CD4-positive, alpha-beta memory T cell (primary cell): ENCODE measurements at regions not wholly inside any gene's neighbourhood (a gene's known extent, or its start where the extent isn't known, plus 50 kb on each side); places are given as distances from the start of the nearest gene placed in this dataset.
A peak's percentile ranks its signal among the peaks of the same experiment; 100 is the strongest.

ENCODE experiments used
- CTCF ChIA-PET: fragments of 350-600 bp; sonication (Branson Sonifier 250); formaldehyde crosslinking; loops from one replicate; lab custom pipeline; 2021; ENCODE audit warnings: inconsistent platforms; ENCODE audit not compliant: partially characterized antibody; lab: Charles Lee
- POLR2A ChIA-PET: fragments of 350-600 bp; sonication (Branson Sonifier 250); formaldehyde crosslinking; loops from one replicate; lab custom pipeline; 2021; ENCODE audit not compliant: partially characterized antibody; lab: Charles Lee
- DNase-seq, 5 donors: peaks; one replicate each; pipeline versions ENCODE4 v3.0.0 to v3.0.0-alpha.2; 2020 to 2022; ENCODE audit warnings: mixed read lengths in 1 of 5
- H3K27ac ChIP-seq: one replicate; pipeline ENCODE4 v1.7.0; 2013; ENCODE audit warnings: low read depth, low read length
- H3K27me3 ChIP-seq: 2 replicates; pipeline ENCODE4 v1.7.0; 2013; ENCODE audit warnings: mild to moderate bottlenecking, low read length, moderate library complexity; ENCODE audit not compliant: insufficient read depth
- H3K36me3 ChIP-seq: 2 replicates; pipeline ENCODE4 v1.7.0; 2013; ENCODE audit warnings: mild to moderate bottlenecking, low read length, moderate library complexity; ENCODE audit not compliant: insufficient read depth
- H3K4me1 ChIP-seq: 2 replicates; pipeline ENCODE4 v1.7.0; 2013; ENCODE audit warnings: mild to moderate bottlenecking, low read length, moderate library complexity; ENCODE audit not compliant: insufficient read depth
- H3K4me3 ChIP-seq, 2 donors: one replicate each; pipeline ENCODE4 v1.7.0; 2013; ENCODE audit warnings: low read length in 2 of 2, mild to moderate bottlenecking in 1 of 2
- H3K9me3 ChIP-seq, 2 donors: one replicate each; pipeline ENCODE4 v1.7.0; 2013; ENCODE audit warnings: low read length in 2 of 2, control low read depth in 1 of 2; ENCODE audit not compliant: control insufficient read depth in 1 of 2
- H3K27ac Mint-ChIP-seq, 7 donors: one replicate each; pipeline ENCODE4 v1.8.0; 2020 to 2021; ENCODE audit warnings: mixed read lengths in 7 of 7, mild to moderate bottlenecking in 6 of 7, inconsistent platforms in 3 of 7, moderate library complexity in 3 of 7
- H3K27me3 Mint-ChIP-seq, 2 donors: one replicate each; pipeline ENCODE4 v1.8.0; 2020 to 2021; ENCODE audit warnings: mixed read lengths in 2 of 2
- H3K36me3 Mint-ChIP-seq, 2 donors: one replicate each; pipeline ENCODE4 v1.8.0; 2020 to 2021; ENCODE audit warnings: mixed read lengths in 2 of 2, inconsistent platforms in 1 of 2, mild to moderate bottlenecking in 1 of 2
- H3K4me1 Mint-ChIP-seq, 4 donors: one replicate each; pipeline ENCODE4 v1.8.0; 2020 to 2021; ENCODE audit warnings: mixed read lengths in 4 of 4, mild to moderate bottlenecking in 1 of 4
- H3K4me3 Mint-ChIP-seq, 8 donors: one replicate each; pipeline ENCODE4 v1.8.0; 2020 to 2021; ENCODE audit warnings: mixed read lengths in 8 of 8, mild to moderate bottlenecking in 7 of 8, moderate library complexity in 6 of 8, inconsistent platforms in 3 of 8
- H3K9me3 Mint-ChIP-seq, 8 donors: one replicate each; pipeline ENCODE4 v1.8.0; 2020 to 2021; ENCODE audit warnings: mixed read lengths in 8 of 8, mild to moderate bottlenecking in 5 of 8, inconsistent platforms in 3 of 8, moderate library complexity in 1 of 8
- intact Hi-C: fragments of 100-400 bp; cut with micrococcal nuclease; formaldehyde crosslinking; loops from one replicate; pipeline ENCODE4 v1.15.1; 2023

- Mint-ChIP-seq H3K4me1 (no peaks in the 10 kb centered on the region), H3K36me3 (no peaks in the 10 kb centered on the region), H3K27me3 (peaks cover 2 to 12% of the 10 kb centered on the region in 2 donors), H3K9me3 (no peaks in the 10 kb centered on the region), H3K27ac (no peak overlapping the region), H3K4me3 (no peak overlapping the region)
- ChIA-PET POLR2A (no interaction called here), CTCF (interaction anchor here (1.8 kb wide), 1 partner anchor 558 kb away, joined by 4 read pairs; no protein-coding TSS in a partner anchor)
- Histone ChIP-seq H3K36me3 (no peaks in the 10 kb centered on the region), H3K27me3 (no peaks in the 10 kb centered on the region), H3K4me3 (no peak overlapping the region), H3K27ac (no peak overlapping the region), H3K4me1 (no peaks in the 10 kb centered on the region), H3K9me3 (no peaks in the 10 kb centered on the region)
- intact Hi-C loops: loop anchor here (1.0 kb wide), 2 partner anchors 554 to 558 kb away; no protein-coding TSS in a partner anchor
- peak in 1 of 5 donors; percentile 3 for DNase-seq
These were observed 552.8 kb upstream of the CITED2 start for GRCh38 chr6:139927236-139927635.

GRCh38 chr6:139926711-139927110, 552.3 kb upstream of the CITED2 start:
- H3K36me3 Mint-ChIP-seq: no peaks in the 10 kb centered on the region
- POLR2A ChIA-PET: no interaction called here
- no peak for DNase-seq
- H3K9me3 ChIP-seq: no peaks in the 10 kb centered on the region
- no peaks in the 10 kb centered on the region for H3K36me3 ChIP-seq
- no peak overlapping the region for H3K4me3 Mint-ChIP-seq
- H3K27ac Mint-ChIP-seq: no peak overlapping the region
- H3K4me1 ChIP-seq: no peaks in the 10 kb centered on the region
- no peaks in the 10 kb centered on the region for H3K9me3 Mint-ChIP-seq
- CTCF ChIA-PET: interaction anchor here (1.8 kb wide), 1 partner anchor 557 kb away, joined by 4 read pairs; no protein-coding TSS in a partner anchor
- H3K27ac ChIP-seq: no peak overlapping the region
- intact Hi-C loops: loop anchor here (1.0 kb wide), 2 partner anchors 553 to 557 kb away; no protein-coding TSS in a partner anchor
- H3K4me3 ChIP-seq: no peak overlapping the region
- no peaks in the 10 kb centered on the region for H3K27me3 ChIP-seq
- no peaks in the 10 kb centered on the region for H3K4me1 Mint-ChIP-seq
- H3K27me3 Mint-ChIP-seq: peaks cover 2 to 12% of the 10 kb centered on the region in 2 donors

- Histone ChIP-seq H3K4me1 (no peaks in the 10 kb centered on the region), H3K27me3 (no peaks in the 10 kb centered on the region), H3K36me3 (no peaks in the 10 kb centered on the region), H3K27ac (no peak overlapping the region), H3K9me3 (no peaks in the 10 kb centered on the region), H3K4me3 (no peak overlapping the region)
- H3K4me3 Mint-ChIP-seq: no peak overlapping the region
- no peaks in the 10 kb centered on the region for H3K36me3 Mint-ChIP-seq
- DNase-seq: no peak
- ChIA-PET CTCF (interaction anchor here (0.8 to 1.8 kb wide), 3 partner anchors 13 to 704 kb away, joined by 3 to 4 read pairs (median 3); no protein-coding TSS in a partner anchor), POLR2A (no interaction called here)
- no peaks in the 10 kb centered on the region for H3K9me3 Mint-ChIP-seq
- intact Hi-C loops: no loop called here
- H3K27me3 Mint-ChIP-seq: peaks cover 5 to 15% of the 10 kb centered on the region in 2 donors
- H3K27ac Mint-ChIP-seq: no peak overlapping the region
- H3K4me1 Mint-ChIP-seq: no peaks in the 10 kb centered on the region
These were observed 551.6 kb upstream of the CITED2 start for GRCh38 chr6:139925894-139926641.

GRCh38 chr6:139923964-139924475, 549.6 kb upstream of the CITED2 start:
- no peak for DNase-seq
- H3K4me1 ChIP-seq: no peaks in the 10 kb centered on the region
- no peaks in the 10 kb centered on the region for H3K36me3 Mint-ChIP-seq
- H3K27me3 ChIP-seq: no peaks in the 10 kb centered on the region
- CTCF ChIA-PET: interaction anchor here (1.8 to 1.9 kb wide), 2 partner anchors 552 to 554 kb away, joined by 6 to 8 read pairs; no protein-coding TSS in a partner anchor
- H3K27me3 Mint-ChIP-seq: peaks cover 8 to 15% of the 10 kb centered on the region in 2 donors
- POLR2A ChIA-PET: interaction anchor here (0.7 to 1.3 kb wide), 2 partner anchors 490 to 550 kb away, joined by 3 read pairs; partner anchors contain the start of gene CITED2
- H3K4me3 Mint-ChIP-seq: no peak overlapping the region
- no peak overlapping the region for H3K27ac Mint-ChIP-seq
- H3K9me3 Mint-ChIP-seq: no peaks in the 10 kb centered on the region
- no peak overlapping the region for H3K27ac ChIP-seq
- intact Hi-C loops: no loop called here
- no peak overlapping the region for H3K4me3 ChIP-seq
- no peaks in the 10 kb centered on the region for H3K4me1 Mint-ChIP-seq
- no peaks in the 10 kb centered on the region for H3K9me3 ChIP-seq
- H3K36me3 ChIP-seq: no peaks in the 10 kb centered on the region

- no peak overlapping the region for H3K4me3 Mint-ChIP-seq
- H3K4me1 Mint-ChIP-seq: no peaks in the 10 kb centered on the region
- Histone ChIP-seq H3K27ac (no peak overlapping the region), H3K36me3 (no peaks in the 10 kb centered on the region), H3K4me1 (no peaks in the 10 kb centered on the region), H3K27me3 (no peaks in the 10 kb centered on the region), H3K9me3 (no peaks in the 10 kb centered on the region), H3K4me3 (no peak overlapping the region)
- DNase-seq: no peak
- no peak overlapping the region for H3K27ac Mint-ChIP-seq
- H3K27me3 Mint-ChIP-seq: peaks cover 9 to 13% of the 10 kb centered on the region in 2 donors
- H3K9me3 Mint-ChIP-seq: no peaks in the 10 kb centered on the region
- CTCF ChIA-PET: no interaction called here
- intact Hi-C loops: no loop called here
- POLR2A ChIA-PET: no interaction called here
- no peaks in the 10 kb centered on the region for H3K36me3 Mint-ChIP-seq
These were observed 547.8 kb upstream of the CITED2 start for GRCh38 chr6:139922236-139922635.

GRCh38 chr6:139920776-139921100, 546.3 kb upstream of the CITED2 start:
- H3K36me3 Mint-ChIP-seq: no peaks in the 10 kb centered on the region
- no peaks in the 10 kb centered on the region for H3K36me3 ChIP-seq
- H3K4me1 ChIP-seq: no peaks in the 10 kb centered on the region

GRCh38 chr6:139920027-139920775, 545.8 kb upstream of the CITED2 start:
- Histone ChIP-seq H3K9me3 (no peaks in the 10 kb centered on the region), H3K27me3 (no peaks in the 10 kb centered on the region), H3K4me1 (no peaks in the 10 kb centered on the region), H3K36me3 (no peaks in the 10 kb centered on the region), H3K27ac (no peak overlapping the region), H3K4me3 (no peak overlapping the region)
- H3K27ac Mint-ChIP-seq: no peak overlapping the region
- no peaks in the 10 kb centered on the region for H3K4me1 Mint-ChIP-seq
- H3K4me3 Mint-ChIP-seq: no peak overlapping the region
- intact Hi-C loops: no loop called here
- peaks cover 0 to 2% (median 0%) of the 10 kb centered on the region in 8 donors for H3K9me3 Mint-ChIP-seq
- no peaks in the 10 kb centered on the region for H3K36me3 Mint-ChIP-seq
- no peak for DNase-seq
- CTCF ChIA-PET: interaction anchor here (0.6 kb wide), 1 partner anchor 110 kb away, joined by 5 read pairs; no protein-coding TSS in a partner anchor
- POLR2A ChIA-PET: interaction anchor here (0.7 kb wide), 1 partner anchor 545 kb away, joined by 3 read pairs; no protein-coding TSS in a partner anchor
- H3K27me3 Mint-ChIP-seq: peaks cover 11 to 12% of the 10 kb centered on the region in 2 donors

More at GRCh38 chr6:139920776-139921100, 546.3 kb upstream of the CITED2 start:
- peaks cover 0 to 2% (median 0%) of the 10 kb centered on the region in 8 donors for H3K9me3 Mint-ChIP-seq
- Histone ChIP-seq H3K4me3 (no peak overlapping the region), H3K27ac (no peak overlapping the region), H3K27me3 (no peaks in the 10 kb centered on the region), H3K9me3 (no peaks in the 10 kb centered on the region)
- peaks cover 12% of the 10 kb centered on the region in 2 donors for H3K27me3 Mint-ChIP-seq
- POLR2A ChIA-PET: no interaction called here
- no peak overlapping the region for H3K4me3 Mint-ChIP-seq
- no peaks in the 10 kb centered on the region for H3K4me1 Mint-ChIP-seq
- H3K27ac Mint-ChIP-seq: no peak overlapping the region
- DNase-seq: no peak
- CTCF ChIA-PET: interaction anchor here (0.6 kb wide), 1 partner anchor 110 kb away, joined by 5 read pairs; no protein-coding TSS in a partner anchor
- intact Hi-C loops: no loop called here
